GM12878 (cell line): ENCODE measurements at regions not wholly inside any gene's neighbourhood (a gene's known extent, or its start where the extent isn't known, plus 50 kb on each side); places are given as distances from the start of the nearest gene placed in this dataset.

Experiments
- ATAC-seq: fragments of 200-7000 bp; cut with Tn5 transposase; 3 replicates; pipeline ENCODE4 v1.9.1; 2020; ENCODE audit warnings: mild to moderate bottlenecking, moderate library complexity
- BruUV-seq: library from RNA; stranded (reverse); fragments of 400-500 nt; replicated peaks from 2 replicates; lab custom pipeline; 2021; lab: Mats Ljungman, UMichigan
- CTCF ChIA-PET: fragments of 300-600 bp; sonication (Branson Sonifier 250); formaldehyde crosslinking; extraction: SDS; loops from one replicate; lab custom pipeline; 2021; ENCODE audit warnings: inconsistent platforms; lab: Yijun Ruan, JAX
- POLR2A ChIA-PET: fragments of 350-600 bp; formaldehyde crosslinking; extraction: SDS; loops from one replicate; lab custom pipeline; 2021; ENCODE audit warnings: inconsistent platforms; lab: Charles Lee
- RAD21 ChIA-PET: fragments of 300-600 bp; sonication (Branson Sonifier 250); formaldehyde crosslinking; loops from one replicate; lab custom pipeline; 2023; ENCODE audit warnings: antibody characterized with exemption; ENCODE audit not compliant: unreplicated experiment; lab: Charles Lee
- SMC1A ChIA-PET: fragments of 300-600 bp; sonication (Branson Sonifier 250); formaldehyde crosslinking; loops from one replicate; lab custom pipeline; 2023; ENCODE audit not compliant: unreplicated experiment, uncharacterized antibody; lab: Charles Lee
- DNase-seq: peaks from one replicate; pipeline ENCODE4 v3.0.0-alpha.2; 2011; ENCODE audit warnings: low read depth, low spot score
- FAIRE-seq: peaks from 3 replicates; lab custom pipeline; 2011; peaks lifted over from hg19 to GRCh38; lab: Jason Lieb, UNC
- H2AFZ ChIP-seq: 2 replicates; pipeline ENCODE4 v1.6.0; 2011; ENCODE audit warnings: low read depth, low read length, control low read depth; ENCODE audit not compliant: control insufficient read depth
- H3K27ac ChIP-seq: 2 replicates; pipeline ENCODE4 v1.5.1; 2011; ENCODE audit warnings: control low read depth; ENCODE audit not compliant: control insufficient read depth, insufficient read depth
- H3K27me3 ChIP-seq, 2 experiments: replicated peaks in 1 of 2; 2 replicates each; pipeline versions ENCODE4 v1.6.0 to v1.6.1; 2011; ENCODE audit warnings: low read length in 1 of 2; ENCODE audit not compliant: control insufficient read depth in 2 of 2, insufficient read depth in 2 of 2
- H3K36me3 ChIP-seq, 2 experiments: 2 replicates each; pipeline ENCODE4 v1.5.1; 2011; ENCODE audit warnings: low read length in 1 of 2; ENCODE audit not compliant: control insufficient read depth in 2 of 2, insufficient read depth in 2 of 2
- H3K4me1 ChIP-seq: 2 replicates; pipeline ENCODE4 v1.6.1; 2011; ENCODE audit warnings: mild to moderate bottlenecking, low read length, moderate library complexity, mixed read lengths; ENCODE audit not compliant: control insufficient read depth, insufficient read depth
- H3K4me2 ChIP-seq: 2 replicates; pipeline ENCODE4 v1.6.0; 2011; ENCODE audit warnings: control low read depth; ENCODE audit not compliant: control insufficient read depth, insufficient read depth
- H3K4me3 ChIP-seq: fragments of 200-600 bp; sonication (generic); 2 replicates; pipeline ENCODE4 v1.5.1; 2016
- H3K79me2 ChIP-seq: 2 replicates; pipeline ENCODE4 v1.6.0; 2011; ENCODE audit warnings: low read length; ENCODE audit not compliant: control insufficient read depth, insufficient read depth
- H3K9ac ChIP-seq: 2 replicates; pipeline ENCODE4 v1.8.0; 2011; ENCODE audit warnings: low read length, control low read depth, mixed read lengths; ENCODE audit not compliant: control insufficient read depth, insufficient read depth
- H3K9me3 ChIP-seq: replicated peaks from 3 replicates; pipeline ENCODE4 v1.5.1; 2011; ENCODE audit warnings: mild to moderate bottlenecking, low read length; ENCODE audit not compliant: control insufficient read depth, insufficient read depth
- H4K20me1 ChIP-seq: 2 replicates; pipeline ENCODE4 v1.6.0; 2011; ENCODE audit not compliant: control insufficient read depth, insufficient read depth
- ATF2 ChIP-seq: IDR thresholded peaks from 2 replicates; pipeline ENCODE4 v1.6.1; 2012; ENCODE audit warnings: low read length, inconsistent platforms
- LARP7 ChIP-seq: fragments of 450-650 bp; IDR thresholded peaks from 2 replicates; pipeline ENCODE4 v1.6.1; 2017; ENCODE audit warnings: mild to moderate bottlenecking
- POLR2A ChIP-seq: IDR thresholded peaks from 2 replicates; pipeline ENCODE4 v1.6.1; 2011; ENCODE audit warnings: low read depth, mild to moderate bottlenecking, low read length
- SRF ChIP-seq, 2 experiments: IDR thresholded peaks; 2 replicates each; pipeline ENCODE4 v1.6.1; 2011; ENCODE audit warnings: low read depth in 2 of 2, low read length in 2 of 2, mild to moderate bottlenecking in 1 of 2, moderate library complexity in 1 of 2
- TCF3 ChIP-seq: IDR thresholded peaks from 2 replicates; pipeline ENCODE4 v1.6.1; 2012; ENCODE audit warnings: low read depth, mild to moderate bottlenecking, low read length, borderline replicate concordance; ENCODE audit not compliant: insufficient read depth
- ZNF217 ChIP-seq: fragments of 450-650 bp; IDR thresholded peaks from 2 replicates; pipeline ENCODE4 v1.6.1; 2017; ENCODE audit warnings: antibody characterized with exemption, mild to moderate bottlenecking
- WGBS: methylation state at CpG from one replicate; pipeline ENCODE4 v1.1.6; 2016; ENCODE audit warnings: low lambda C conversion rate; ENCODE audit not compliant: insufficient replicate concordance, insufficient coverage; ENCODE audit errors: missing lambda C conversion rate; 5-methylcytosine and 5-hydroxymethylcytosine counted together
- in situ Hi-C: fragments of 300-500 bp; cut with MboI; formaldehyde crosslinking; loops from 9 replicates; pipeline ENCODE4 v1.14.3; 2018; ENCODE audit warnings: mixed read lengths
- intact Hi-C: fragments of 100-400 bp; cut with micrococcal nuclease; formaldehyde crosslinking; loops from one replicate; pipeline ENCODE4 v1.14.2; 2022; ENCODE audit not compliant: unreplicated experiment
- TF ChIP-seq, protein P1 (sequence below): fragments of 450-650 bp; IDR thresholded peaks from 2 replicates; pipeline ENCODE4 v1.6.1; 2017; ENCODE audit warnings: antibody characterized with exemption, mild to moderate bottlenecking, moderate library complexity

GRCh38 chr18:70732916-70733315 is 444.1 kb downstream of the SOCS6 start:
- CTCF ChIA-PET: no interaction called here
- no peak for FAIRE-seq
- in situ Hi-C loops (no loop called here), intact Hi-C loops (no loop called here)
- Histone ChIP-seq H3K36me3 (no peaks in the 10 kb centered on the region), H3K4me3 (no peak overlapping the region), H2AFZ (no peak overlapping the region), H3K9ac (no peak overlapping the region), H3K79me2 (no peaks in the 10 kb centered on the region), H4K20me1 (no peaks in the 10 kb centered on the region), H3K4me1 (no peaks in the 10 kb centered on the region), H3K27me3 (no peaks in the 10 kb centered on the region), H3K27ac (no peak overlapping the region), H3K9me3 (no peaks in the 10 kb centered on the region), H3K4me2 (no peak overlapping the region)
- 50% methylated on average over 4 of the region's 4 CpGs for WGBS
- ATAC-seq: no peak
- POLR2A ChIA-PET: no interaction called here
- DNase-seq: no peak
- TF ChIP-seq POLR2A: no peak
- SMC1A ChIA-PET: no interaction called here
- BruUV-seq: no TSS peak
- RAD21 ChIA-PET: no interaction called here

DNA sequence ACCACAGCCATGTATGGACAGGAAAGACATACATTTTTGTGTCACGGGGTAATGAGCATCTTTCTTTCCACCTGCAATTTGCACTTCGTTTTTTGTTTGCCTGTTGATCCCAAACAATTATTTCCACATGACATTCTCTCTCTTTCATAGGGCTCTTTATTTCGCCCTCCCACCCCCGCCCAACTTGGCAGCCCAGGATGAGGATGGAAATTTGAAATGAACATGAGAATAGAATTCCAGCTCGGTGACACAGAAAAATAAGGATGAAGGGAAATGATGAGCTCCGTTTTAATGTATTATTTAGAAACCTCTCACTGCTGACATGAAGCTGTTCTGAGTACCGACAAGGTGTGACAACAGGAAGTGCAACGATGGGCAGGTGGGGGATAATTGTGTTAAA is 443.3 kb downstream of the SOCS6 start:
- DNase-seq: no peak
- no peak overlapping the region for H3K4me3 ChIP-seq
- ChIA-PET CTCF (no interaction called here), RAD21 (no interaction called here), POLR2A (no interaction called here), SMC1A (no interaction called here)
- no peaks in the 10 kb centered on the region for H3K79me2 ChIP-seq
- H3K9ac ChIP-seq: no peak overlapping the region
- 22% methylated on average over 8 of the region's 8 CpGs for WGBS
- TF ChIP-seq SRF (IDR thresholded peaks at IDR 0.05; ENCODE audit: low read depth in 2 of 2, low read length in 2 of 2) (no peak), LARP7 (no peak), POLR2A (no peak), TCF3 (no peak), ZNF217 (no peak), ATF2 (no peak)
- TF ChIP-seq, protein P1, sequence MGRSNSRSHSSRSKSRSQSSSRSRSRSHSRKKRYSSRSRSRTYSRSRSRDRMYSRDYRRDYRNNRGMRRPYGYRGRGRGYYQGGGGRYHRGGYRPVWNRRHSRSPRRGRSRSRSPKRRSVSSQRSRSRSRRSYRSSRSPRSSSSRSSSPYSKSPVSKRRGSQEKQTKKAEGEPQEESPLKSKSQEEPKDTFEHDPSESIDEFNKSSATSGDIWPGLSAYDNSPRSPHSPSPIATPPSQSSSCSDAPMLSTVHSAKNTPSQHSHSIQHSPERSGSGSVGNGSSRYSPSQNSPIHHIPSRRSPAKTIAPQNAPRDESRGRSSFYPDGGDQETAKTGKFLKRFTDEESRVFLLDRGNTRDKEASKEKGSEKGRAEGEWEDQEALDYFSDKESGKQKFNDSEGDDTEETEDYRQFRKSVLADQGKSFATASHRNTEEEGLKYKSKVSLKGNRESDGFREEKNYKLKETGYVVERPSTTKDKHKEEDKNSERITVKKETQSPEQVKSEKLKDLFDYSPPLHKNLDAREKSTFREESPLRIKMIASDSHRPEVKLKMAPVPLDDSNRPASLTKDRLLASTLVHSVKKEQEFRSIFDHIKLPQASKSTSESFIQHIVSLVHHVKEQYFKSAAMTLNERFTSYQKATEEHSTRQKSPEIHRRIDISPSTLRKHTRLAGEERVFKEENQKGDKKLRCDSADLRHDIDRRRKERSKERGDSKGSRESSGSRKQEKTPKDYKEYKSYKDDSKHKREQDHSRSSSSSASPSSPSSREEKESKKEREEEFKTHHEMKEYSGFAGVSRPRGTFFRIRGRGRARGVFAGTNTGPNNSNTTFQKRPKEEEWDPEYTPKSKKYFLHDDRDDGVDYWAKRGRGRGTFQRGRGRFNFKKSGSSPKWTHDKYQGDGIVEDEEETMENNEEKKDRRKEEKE: no peak
- H4K20me1 ChIP-seq: no peaks in the 10 kb centered on the region
- no peaks in the 10 kb centered on the region for H3K27me3 ChIP-seq
- BruUV-seq: no TSS peak
- intact Hi-C loops (no loop called here), in situ Hi-C loops (no loop called here)
- ATAC-seq: no peak
- H3K4me1 ChIP-seq: no peaks in the 10 kb centered on the region
- no peak overlapping the region for H3K4me2 ChIP-seq
- no peaks in the 10 kb centered on the region for H3K36me3 ChIP-seq
- no peaks in the 10 kb centered on the region for H3K9me3 ChIP-seq
- no peak for FAIRE-seq
- H2AFZ ChIP-seq: no peak overlapping the region
- H3K27ac ChIP-seq: no peak overlapping the region
